ENCODE measurements at regions not wholly inside any gene's neighbourhood (a gene's known extent, or its start where the extent isn't known, plus 50 kb on each side); places are given as distances from the start of the nearest gene placed in this dataset.

- TF ChIP-seq, protein P1, sequence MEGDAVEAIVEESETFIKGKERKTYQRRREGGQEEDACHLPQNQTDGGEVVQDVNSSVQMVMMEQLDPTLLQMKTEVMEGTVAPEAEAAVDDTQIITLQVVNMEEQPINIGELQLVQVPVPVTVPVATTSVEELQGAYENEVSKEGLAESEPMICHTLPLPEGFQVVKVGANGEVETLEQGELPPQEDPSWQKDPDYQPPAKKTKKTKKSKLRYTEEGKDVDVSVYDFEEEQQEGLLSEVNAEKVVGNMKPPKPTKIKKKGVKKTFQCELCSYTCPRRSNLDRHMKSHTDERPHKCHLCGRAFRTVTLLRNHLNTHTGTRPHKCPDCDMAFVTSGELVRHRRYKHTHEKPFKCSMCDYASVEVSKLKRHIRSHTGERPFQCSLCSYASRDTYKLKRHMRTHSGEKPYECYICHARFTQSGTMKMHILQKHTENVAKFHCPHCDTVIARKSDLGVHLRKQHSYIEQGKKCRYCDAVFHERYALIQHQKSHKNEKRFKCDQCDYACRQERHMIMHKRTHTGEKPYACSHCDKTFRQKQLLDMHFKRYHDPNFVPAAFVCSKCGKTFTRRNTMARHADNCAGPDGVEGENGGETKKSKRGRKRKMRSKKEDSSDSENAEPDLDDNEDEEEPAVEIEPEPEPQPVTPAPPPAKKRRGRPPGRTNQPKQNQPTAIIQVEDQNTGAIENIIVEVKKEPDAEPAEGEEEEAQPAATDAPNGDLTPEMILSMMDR (IDR thresholded peaks at IDR 0.05; ENCODE audit: low read depth, low read length, poor library complexity, severe bottlenecking) = no peak
- no peak for TF ChIP-seq EZH2phosphoT487 (IDR thresholded peaks at IDR 0.05; ENCODE audit: borderline replicate concordance, low read length)
Observed at GRCh38 chr14:105913221-105913620, 386.8 kb downstream of the TMEM121 start.

Measured in DOHH2 (cell line).